Mucosa of stomach (tissue), 1 donor: ENCODE measurements at regions not wholly inside any gene's neighbourhood (a gene's known extent, or its start where the extent isn't known, plus 50 kb on each side); places are given as distances from the start of the nearest gene placed in this dataset.

Source experiments
- H3K27me3 ChIP-seq: one replicate; pipeline ENCODE4 v1.7.0; 2013; ENCODE audit warnings: mild to moderate bottlenecking, low read length; ENCODE audit not compliant: control insufficient read depth, insufficient read depth
- H3K36me3 ChIP-seq: one replicate; pipeline ENCODE4 v1.7.0; 2013; ENCODE audit warnings: low read length; ENCODE audit not compliant: control insufficient read depth, insufficient read depth
- H3K4me1 ChIP-seq: one replicate; pipeline ENCODE4 v1.7.0; 2013; ENCODE audit warnings: mild to moderate bottlenecking, low read length; ENCODE audit not compliant: control insufficient read depth, insufficient read depth
- H3K4me3 ChIP-seq: one replicate; pipeline ENCODE4 v1.7.0; 2013; ENCODE audit warnings: low read length
- H3K9ac ChIP-seq: one replicate; pipeline ENCODE4 v1.7.0; 2013; ENCODE audit warnings: mild to moderate bottlenecking, low read length, moderate library complexity
- H3K9me3 ChIP-seq: one replicate; pipeline ENCODE4 v1.7.0; 2013; ENCODE audit warnings: mild to moderate bottlenecking, low read length, moderate library complexity; ENCODE audit not compliant: control insufficient read depth
- donor health status: Pancreatic carcinoma.

DNA sequence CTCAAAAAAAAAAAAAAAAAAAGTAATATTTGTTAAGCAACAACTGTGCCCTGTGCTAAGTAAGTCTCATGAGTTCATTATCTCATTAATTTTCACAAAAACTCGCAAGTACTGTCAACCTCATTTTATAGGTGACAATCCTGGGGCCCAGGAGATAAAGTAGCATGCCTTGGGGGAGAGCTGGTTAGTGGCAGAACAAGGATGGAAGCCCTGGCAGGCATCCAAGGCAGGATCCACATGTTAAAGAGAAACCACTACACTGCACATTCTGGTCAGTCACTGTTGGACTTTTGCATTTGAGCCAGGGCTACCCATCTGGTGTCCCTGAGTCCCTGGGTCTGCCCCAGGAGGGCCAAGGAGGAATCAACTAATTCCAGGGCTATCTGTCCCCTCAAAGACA lies 54.6 kb downstream of the ZFP36L2 start:
- H3K27me3 ChIP-seq: no peaks in the 10 kb centered on the region
- H3K4me3 ChIP-seq: no peak overlapping the region
- no peaks in the 10 kb centered on the region for H3K9me3 ChIP-seq
- no peak overlapping the region for H3K9ac ChIP-seq
- no peaks in the 10 kb centered on the region for H3K36me3 ChIP-seq
- peaks cover 55% of the 10 kb centered on the region for H3K4me1 ChIP-seq

DNA sequence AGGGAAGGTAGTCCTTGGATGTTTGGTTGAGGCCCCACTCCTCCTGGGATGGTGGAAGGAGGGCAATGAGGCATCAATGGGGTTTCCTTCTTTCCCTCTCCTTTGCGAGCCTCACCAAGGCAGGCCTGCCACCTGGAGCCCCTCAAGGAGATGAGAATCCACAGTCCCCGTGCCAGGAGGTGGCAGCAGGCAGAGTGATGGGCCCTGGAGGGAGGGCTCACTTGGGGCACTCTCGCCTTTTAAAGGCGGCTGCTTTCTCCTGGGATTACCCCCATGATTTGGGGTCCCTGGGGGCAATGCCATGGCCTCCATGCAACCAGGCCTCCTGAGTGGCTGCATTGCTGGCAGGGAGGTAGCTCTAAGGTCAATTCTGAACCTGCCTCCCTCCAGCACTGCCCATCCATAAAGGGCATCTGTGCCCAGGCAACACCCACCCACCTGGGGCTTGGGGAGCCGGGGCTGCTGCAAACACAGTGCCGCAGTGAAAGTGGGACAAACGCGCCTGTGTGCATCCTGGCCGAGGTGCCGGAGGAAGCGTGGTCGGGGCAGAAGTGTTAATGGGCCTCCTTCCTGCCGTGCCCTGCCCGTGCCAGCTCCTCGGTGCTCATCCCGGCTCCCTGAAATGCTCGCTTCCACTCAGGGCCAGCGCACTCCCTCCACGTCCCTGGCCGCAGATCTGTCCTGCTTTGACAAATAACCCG lies 55.9 kb downstream of the ZFP36L2 start:
- Histone ChIP-seq H3K9ac (peak overlapping the region; percentile 84), H3K9me3 (no peaks in the 10 kb centered on the region), H3K4me3 (no peak overlapping the region), H3K4me1 (peaks cover 46% of the 10 kb centered on the region), H3K36me3 (no peaks in the 10 kb centered on the region), H3K27me3 (no peaks in the 10 kb centered on the region)

DNA sequence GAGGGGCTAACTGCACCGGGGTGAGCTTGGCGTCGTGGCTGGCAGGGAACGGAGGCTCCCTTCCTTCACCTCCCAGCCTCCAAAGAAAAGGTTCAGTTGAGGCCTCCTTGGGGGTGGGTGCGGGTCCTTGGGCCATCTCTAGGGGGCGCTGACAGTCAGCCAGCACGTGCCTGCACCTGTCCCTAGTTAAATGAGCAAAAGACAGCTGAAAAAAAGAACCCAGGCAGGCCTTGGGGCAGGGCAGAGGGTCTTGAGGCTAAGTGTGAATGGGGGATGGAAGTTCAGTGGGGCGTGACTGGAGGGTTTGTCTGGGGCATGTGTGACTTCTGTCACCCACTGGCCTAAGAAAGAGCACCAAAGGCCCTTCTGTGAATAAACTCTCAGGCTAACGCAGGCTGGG lies 56.4 kb downstream of the ZFP36L2 start:
- no peaks in the 10 kb centered on the region for H3K27me3 ChIP-seq
- peaks cover 42% of the 10 kb centered on the region for H3K4me1 ChIP-seq
- no peaks in the 10 kb centered on the region for H3K36me3 ChIP-seq
- peak overlapping the region; percentile 84 for H3K9ac ChIP-seq
- H3K4me3 ChIP-seq: peak overlapping the region; percentile 36
- no peaks in the 10 kb centered on the region for H3K9me3 ChIP-seq

DNA sequence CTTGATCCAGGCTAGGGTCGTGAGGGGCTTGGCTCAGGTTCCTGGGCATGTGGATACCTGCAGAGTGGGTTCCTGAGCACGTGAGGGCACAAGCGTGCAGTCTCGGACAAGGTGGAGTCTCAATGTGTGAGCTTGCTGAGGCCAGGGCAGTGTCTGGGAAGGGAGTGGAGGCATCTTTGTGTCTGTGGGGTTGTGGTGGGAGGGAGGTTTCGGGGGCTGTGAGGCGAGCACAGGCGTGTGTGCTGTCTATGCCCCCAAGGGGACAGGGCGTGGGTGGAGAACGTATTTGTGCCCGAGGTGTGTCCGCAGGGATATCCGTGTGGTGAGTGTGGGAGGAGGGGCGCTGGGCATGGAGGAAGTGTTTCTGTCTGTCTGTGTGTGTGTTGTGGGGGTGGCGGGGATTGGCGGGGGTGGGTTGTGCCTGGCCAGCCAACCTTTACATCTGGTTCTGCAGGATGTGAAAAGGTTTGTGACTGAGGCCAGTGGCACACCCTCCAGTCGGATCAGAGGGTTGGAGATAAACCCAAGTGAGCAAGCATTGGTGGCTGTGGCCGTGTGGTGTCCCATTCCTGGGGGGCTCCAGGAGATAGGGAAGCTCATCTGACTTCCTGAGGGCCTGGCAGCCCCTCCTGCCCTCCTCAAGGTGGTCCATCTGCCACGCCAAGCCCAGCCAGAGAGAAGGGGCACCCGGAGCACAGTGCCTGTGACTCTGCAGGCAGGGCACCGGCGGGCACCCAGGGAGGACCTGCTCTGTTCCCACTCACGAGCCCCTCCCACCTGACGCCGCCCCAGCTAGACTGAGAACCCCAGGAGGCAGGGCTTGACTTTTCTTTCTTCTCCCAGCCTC lies 57.1 kb downstream of the ZFP36L2 start:
- Histone ChIP-seq H3K9ac (peak overlapping the region; percentile 84), H3K27me3 (no peaks in the 10 kb centered on the region), H3K9me3 (no peaks in the 10 kb centered on the region), H3K4me1 (peaks cover 35% of the 10 kb centered on the region), H3K4me3 (peak overlapping the region; percentile 36), H3K36me3 (no peaks in the 10 kb centered on the region)

DNA sequence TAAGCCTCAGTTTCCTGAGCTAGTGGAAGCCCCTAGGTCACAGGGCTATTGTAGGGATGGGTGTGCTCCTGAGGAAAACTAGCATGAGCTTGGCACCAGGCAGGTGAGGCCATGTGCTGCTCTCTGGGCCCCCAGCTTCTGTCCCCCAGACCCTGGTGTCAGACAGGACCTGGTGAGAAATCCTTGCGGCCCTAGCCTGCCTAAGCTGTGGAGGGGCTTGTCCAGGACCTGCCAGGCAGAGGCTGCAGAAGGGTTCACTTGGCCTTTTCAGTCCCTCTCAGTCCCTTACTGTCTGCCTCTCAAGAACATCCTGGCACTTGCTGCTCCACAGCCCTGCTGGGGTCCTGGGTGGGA lies 58.4 kb downstream of the ZFP36L2 start:
- Histone ChIP-seq H3K9me3 (no peaks in the 10 kb centered on the region), H3K4me1 (peaks cover 41% of the 10 kb centered on the region), H3K9ac (peak overlapping the region; percentile 84), H3K36me3 (no peaks in the 10 kb centered on the region), H3K27me3 (no peaks in the 10 kb centered on the region), H3K4me3 (no peak overlapping the region)

DNA sequence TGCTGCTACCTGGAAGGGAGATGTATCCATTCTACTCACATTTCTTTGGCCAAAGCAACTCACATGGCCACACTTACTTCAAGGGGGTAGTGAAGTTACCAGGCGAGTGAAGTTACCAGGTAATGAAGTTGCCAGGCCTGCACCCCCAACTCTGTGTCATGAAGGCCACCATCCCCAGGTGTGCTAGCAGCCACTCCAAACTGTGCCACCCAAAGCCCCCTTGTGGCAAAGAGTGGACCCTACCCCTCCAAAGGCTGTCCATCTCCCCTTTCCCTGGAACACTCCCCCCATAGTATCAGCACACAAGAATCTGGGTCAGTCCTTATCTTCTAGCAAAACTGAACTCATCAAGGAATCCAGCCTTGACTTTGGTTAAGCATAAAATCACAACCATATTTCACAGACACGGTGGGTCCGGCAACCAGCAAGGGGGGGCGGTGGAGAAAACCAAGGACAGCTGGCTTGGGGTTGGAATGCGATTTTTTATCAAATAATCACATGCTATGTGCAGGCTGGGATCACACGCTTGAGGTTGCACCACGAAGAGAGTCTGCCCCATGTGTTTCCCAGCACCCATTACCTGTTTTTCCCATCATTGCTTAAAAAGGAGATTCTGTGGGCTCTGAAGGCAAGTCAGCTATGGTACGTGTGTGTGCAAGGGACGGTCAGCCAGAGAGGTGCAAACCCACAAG lies 60.9 kb downstream of the ZFP36L2 start:
- Histone ChIP-seq H3K9me3 (no peaks in the 10 kb centered on the region), H3K4me1 (peaks cover 65% of the 10 kb centered on the region), H3K27me3 (no peaks in the 10 kb centered on the region), H3K4me3 (no peak overlapping the region), H3K9ac (no peak overlapping the region), H3K36me3 (no peaks in the 10 kb centered on the region)

DNA sequence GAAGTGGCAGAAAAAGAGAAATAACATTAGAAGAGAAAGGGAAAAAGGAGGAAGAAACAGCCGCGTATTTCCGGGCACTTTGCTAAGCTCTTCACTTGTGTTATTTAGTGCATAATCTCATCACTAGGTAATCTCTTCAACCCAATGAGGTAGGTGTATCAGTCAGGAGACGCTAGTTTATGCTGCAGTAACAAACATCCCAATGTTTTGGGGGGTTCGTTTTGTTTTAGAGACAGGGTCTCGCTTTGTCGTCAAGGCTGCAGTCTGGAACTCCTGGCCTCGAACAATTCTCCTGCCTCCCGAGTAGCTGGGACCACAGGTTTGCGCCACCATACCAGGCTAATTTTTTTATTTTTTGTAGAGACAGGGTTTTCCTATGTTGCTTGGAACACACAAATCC lies 61.7 kb downstream of the ZFP36L2 start:
- no peak overlapping the region for H3K9ac ChIP-seq
- H3K9me3 ChIP-seq: no peaks in the 10 kb centered on the region
- H3K4me3 ChIP-seq: no peak overlapping the region
- H3K4me1 ChIP-seq: peaks cover 65% of the 10 kb centered on the region
- H3K36me3 ChIP-seq: no peaks in the 10 kb centered on the region
- no peaks in the 10 kb centered on the region for H3K27me3 ChIP-seq

DNA sequence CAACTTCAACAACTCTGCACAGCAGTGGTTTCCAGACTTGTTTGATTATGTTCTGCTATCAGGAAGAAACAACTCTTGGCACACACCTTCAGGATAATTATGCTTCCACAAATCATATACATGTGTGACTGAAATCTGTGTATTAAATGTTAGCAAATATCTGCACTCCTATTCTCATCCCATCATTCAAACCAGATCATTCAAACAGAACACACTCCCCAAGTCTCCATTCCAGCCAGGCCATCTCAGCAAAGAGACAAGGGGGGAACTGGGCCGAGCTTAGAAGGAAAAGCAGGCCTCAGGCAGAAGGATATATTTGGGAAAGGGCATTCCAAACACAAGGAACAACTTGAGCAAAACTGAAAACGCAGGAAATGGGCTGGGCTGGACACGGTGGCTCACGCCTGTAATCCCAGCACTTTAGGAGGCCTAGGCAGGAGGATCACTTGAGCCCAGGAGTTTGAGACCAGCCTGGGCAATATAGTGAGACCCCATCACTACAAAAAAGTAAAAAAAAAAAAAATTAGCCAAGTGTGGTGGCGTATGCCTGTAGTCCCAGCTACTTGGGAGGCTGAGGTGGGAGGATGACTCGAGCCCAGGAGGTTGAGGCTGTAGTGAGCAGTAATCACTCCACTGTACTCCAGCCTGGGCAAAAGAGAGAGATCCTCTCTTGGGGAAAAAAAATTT lies 62.7 kb downstream of the ZFP36L2 start:
- no peaks in the 10 kb centered on the region for H3K27me3 ChIP-seq
- peaks cover 64% of the 10 kb centered on the region for H3K4me1 ChIP-seq
- H3K36me3 ChIP-seq: no peaks in the 10 kb centered on the region
- H3K9ac ChIP-seq: no peak overlapping the region
- no peaks in the 10 kb centered on the region for H3K9me3 ChIP-seq
- H3K4me3 ChIP-seq: no peak overlapping the region

DNA sequence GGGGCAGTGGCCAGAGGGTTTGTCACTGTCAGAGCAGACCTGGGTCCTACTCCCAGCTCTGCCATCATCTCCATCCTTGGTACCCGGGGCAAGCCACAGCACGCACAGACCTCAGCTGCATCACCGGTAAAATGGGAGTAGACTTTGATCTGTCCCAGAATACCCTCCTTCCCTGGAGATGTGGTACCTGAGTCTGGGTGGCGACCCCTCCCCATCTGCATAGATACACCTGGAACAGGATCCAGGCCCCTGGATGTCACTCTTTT lies 64.0 kb downstream of the ZFP36L2 start:
- no peaks in the 10 kb centered on the region for H3K9me3 ChIP-seq
- no peaks in the 10 kb centered on the region for H3K27me3 ChIP-seq
- no peak overlapping the region for H3K4me3 ChIP-seq
- H3K36me3 ChIP-seq: no peaks in the 10 kb centered on the region
- H3K4me1 ChIP-seq: peaks cover 65% of the 10 kb centered on the region
- H3K9ac ChIP-seq: peak overlapping the region; percentile 42

DNA sequence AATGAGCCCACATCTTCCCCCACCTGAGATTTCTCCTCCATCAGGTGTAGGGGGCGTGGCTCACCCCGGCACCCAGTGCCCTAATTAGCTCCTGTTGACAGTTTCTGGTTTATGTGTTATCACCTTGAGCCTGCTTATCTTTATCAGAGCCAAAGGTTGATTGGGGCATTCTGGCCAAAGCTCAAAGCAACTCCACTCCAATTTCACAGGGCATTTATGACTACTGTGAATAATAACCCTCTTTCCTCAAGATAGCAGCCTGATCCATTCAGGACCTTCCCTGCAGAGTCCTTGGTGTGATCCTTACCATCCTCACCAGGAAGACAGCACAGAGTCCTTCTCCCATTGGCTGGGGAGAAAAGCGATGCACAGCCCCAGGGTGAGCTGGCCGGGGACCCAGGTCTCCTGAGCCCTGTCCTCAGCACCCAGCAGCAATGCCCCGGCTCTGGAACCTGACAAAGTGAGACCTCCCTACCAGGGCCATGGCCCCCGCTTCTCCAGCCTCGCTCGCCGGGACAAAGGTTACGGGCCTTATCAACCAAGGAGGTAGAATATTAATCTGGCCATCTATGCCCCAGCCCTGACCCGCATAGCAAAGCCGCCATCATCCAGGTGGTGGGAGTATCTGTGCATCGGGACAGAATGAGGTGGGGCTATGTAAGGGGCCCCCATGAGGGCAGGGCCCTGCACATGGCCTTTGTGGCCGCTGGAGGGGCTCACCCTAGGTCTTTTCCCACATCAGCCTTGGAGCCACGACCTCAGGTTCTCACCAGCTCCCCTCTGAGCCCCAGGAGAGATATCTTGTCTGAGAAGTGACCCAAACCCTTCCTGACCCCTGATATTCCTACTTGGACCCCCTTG lies 64.5 kb downstream of the ZFP36L2 start:
- Histone ChIP-seq H3K4me3 (no peak overlapping the region), H3K9me3 (no peaks in the 10 kb centered on the region), H3K36me3 (no peaks in the 10 kb centered on the region), H3K4me1 (peaks cover 71% of the 10 kb centered on the region), H3K9ac (peak overlapping the region; percentile 42), H3K27me3 (no peaks in the 10 kb centered on the region)

DNA sequence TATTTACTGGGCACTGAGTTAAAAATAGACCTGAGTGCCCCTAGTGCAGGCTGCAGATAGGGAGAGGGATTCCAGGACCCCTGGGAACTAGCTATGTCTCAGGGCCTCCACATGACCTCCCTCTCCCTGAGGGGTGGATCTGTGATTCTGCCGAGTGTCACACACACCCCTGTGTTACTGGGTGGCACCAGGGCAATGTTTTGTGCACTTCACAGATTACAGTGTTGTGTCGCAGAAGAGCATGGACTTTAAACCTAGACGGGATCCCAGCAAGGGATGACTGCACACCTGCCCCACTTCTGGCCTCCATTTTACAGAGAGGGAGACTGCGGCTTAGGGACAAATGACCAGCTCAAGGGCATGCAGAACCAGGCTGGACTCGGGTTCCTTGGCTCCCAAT lies 65.6 kb downstream of the ZFP36L2 start:
- Histone ChIP-seq H3K9ac (peak overlapping the region; percentile 50), H3K4me3 (no peak overlapping the region), H3K27me3 (no peaks in the 10 kb centered on the region), H3K9me3 (no peaks in the 10 kb centered on the region), H3K4me1 (peaks cover 80% of the 10 kb centered on the region), H3K36me3 (no peaks in the 10 kb centered on the region)
